ENCODE measurements at regions not wholly inside any gene's neighbourhood (a gene's known extent, or its start where the extent isn't known, plus 50 kb on each side); places are given as distances from the start of the nearest gene placed in this dataset.

GRCh38 chr12:83216230-83216629 lies 529.5 kb downstream of the TMTC2 start:
- TF ChIP-seq CTCF (conservative IDR thresholded peaks at IDR 0.05) (no peak), ZFX (IDR thresholded peaks at IDR 0.05) (no peak)
- H3K27ac ChIP-seq = no peak overlapping the region

GRCh38 chr12:83214185-83214584 lies 527.5 kb downstream of the TMTC2 start:
- no peak overlapping the region for H3K27ac ChIP-seq
- TF ChIP-seq CTCF (conservative IDR thresholded peaks at IDR 0.05) (no peak), ZFX (IDR thresholded peaks at IDR 0.05) (no peak)

GRCh38 chr12:83210933-83211332 lies 524.2 kb downstream of the TMTC2 start:
- TF ChIP-seq CTCF (conservative IDR thresholded peaks at IDR 0.05) (no peak), ZFX (IDR thresholded peaks at IDR 0.05) (no peak)
- H3K27ac ChIP-seq = no peak overlapping the region

- no peak for TF ChIP-seq CTCF (conservative IDR thresholded peaks at IDR 0.05)
- no peak overlapping the region for H3K27ac ChIP-seq
Measured at GRCh38 chr12:83199069-83199468, 512.4 kb downstream of the TMTC2 start.

- H3K27ac ChIP-seq = no peak overlapping the region
- TF ChIP-seq ZFX (IDR thresholded peaks at IDR 0.05) (no peak), CTCF (conservative IDR thresholded peaks at IDR 0.05) (no peak)
Measured at GRCh38 chr12:83198291-83199015, 511.7 kb downstream of the TMTC2 start.

- no peak for TF ChIP-seq ZFX (IDR thresholded peaks at IDR 0.05)
- TF ChIP-seq CTCF (conservative IDR thresholded peaks at IDR 0.05) = no peak
- no peak overlapping the region for H3K27ac ChIP-seq
Measured at GRCh38 chr12:83197483-83197914, 510.8 kb downstream of the TMTC2 start.

GRCh38 chr12:83196694-83197350 lies 510.1 kb downstream of the TMTC2 start:
- TF ChIP-seq CTCF (conservative IDR thresholded peaks at IDR 0.05) (no peak), ZFX (IDR thresholded peaks at IDR 0.05) (no peak)
- H3K27ac ChIP-seq = no peak overlapping the region
